SK-N-SH treated with all-trans-retinoic acid at 6 μM for 48 hours (cell line): ENCODE measurements at regions not wholly inside any gene's neighbourhood (a gene's known extent, or its start where the extent isn't known, plus 50 kb on each side); places are given as distances from the start of the nearest gene placed in this dataset.

Source experiments
- BACH2 ChIP-seq: fragments of 250-450 bp; sonication (Bioruptor Pico); IDR thresholded peaks from 2 replicates; pipeline ENCODE4 v1.9.0; 2021; ENCODE audit warnings: mild to moderate bottlenecking, borderline replicate concordance
- CREB5 ChIP-seq: fragments of 250-450 bp; sonication (Bioruptor Pico); IDR thresholded peaks from 2 replicates; pipeline ENCODE4 v1.5.1; 2020; ENCODE audit warnings: low read depth, mild to moderate bottlenecking, moderate library complexity
- OSR1 ChIP-seq: fragments of 250-450 bp; sonication (Bioruptor Pico); IDR thresholded peaks from 2 replicates; pipeline ENCODE4 v1.8.0; 2022; ENCODE audit warnings: moderate library complexity, mild to moderate bottlenecking, inconsistent platforms
- PATZ1 ChIP-seq: fragments of 250-450 bp; sonication (Bioruptor Pico); IDR thresholded peaks from 2 replicates; pipeline ENCODE4 v1.8.0; 2020; ENCODE audit warnings: mild to moderate bottlenecking, moderate library complexity, borderline replicate concordance
- POU6F1 ChIP-seq: fragments of 250-450 bp; sonication (Bioruptor Pico); IDR thresholded peaks from 2 replicates; pipeline ENCODE4 v1.8.0; 2021; ENCODE audit warnings: low read depth, mild to moderate bottlenecking, moderate library complexity, borderline replicate concordance
- PPARA ChIP-seq: fragments of 250-450 bp; sonication (Bioruptor Pico); IDR thresholded peaks from 2 replicates; pipeline ENCODE4 v1.5.0; 2020; ENCODE audit warnings: mild to moderate bottlenecking, borderline replicate concordance
- TOX ChIP-seq: fragments of 250-450 bp; sonication (Bioruptor Pico); IDR thresholded peaks from 2 replicates; pipeline ENCODE4 v1.8.0; 2021; ENCODE audit warnings: mild to moderate bottlenecking, moderate library complexity, borderline replicate concordance

GRCh38 chr14:61847861-61848260 is 85.6 kb downstream of the SNAPC1 start:
- TF ChIP-seq OSR1 (CRISPR knock-in tag): no peak
- TF ChIP-seq BACH2 (CRISPR knock-in tag): no peak
- no peak for TF ChIP-seq PPARA (CRISPR knock-in tag)
- TF ChIP-seq TOX: no peak
- TF ChIP-seq CREB5 (CRISPR knock-in tag): no peak
- no peak for TF ChIP-seq POU6F1 (CRISPR knock-in tag)
- TF ChIP-seq PATZ1: no peak
